CD4-positive, alpha-beta T cell (primary cell): ENCODE measurements at regions not wholly inside any gene's neighbourhood (a gene's known extent, or its start where the extent isn't known, plus 50 kb on each side); places are given as distances from the start of the nearest gene placed in this dataset.

Source experiments
- ATAC-seq: fragments of 200-7000 bp; cut with Tn5 transposase; one replicate; pipeline ENCODE4 v1.10.0; 2022; ENCODE audit warnings: mild to moderate bottlenecking; ENCODE audit not compliant: poor library complexity
- CTCF ChIA-PET: fragments of 350-600 bp; sonication (Branson Sonifier 250); formaldehyde crosslinking; loops from one replicate; lab custom pipeline; 2021; ENCODE audit warnings: antibody characterized with exemption, inconsistent platforms; lab: Charles Lee
- POLR2A ChIA-PET: fragments of 350-600 bp; sonication (Branson Sonifier 250); formaldehyde crosslinking; loops from one replicate; lab custom pipeline; 2021; ENCODE audit warnings: antibody characterized with exemption, inconsistent platforms; lab: Charles Lee
- DNase-seq, 14 experiments: peaks; one replicate each; pipeline ENCODE4 v3.0.0-alpha.2; 2013 to 2020; ENCODE audit warnings: mixed read lengths in 2 of 14
- H3K27ac ChIP-seq, 2 donors: one replicate each; pipeline versions ENCODE4 v1.5.1 to v1.7.0; 2013; ENCODE audit warnings: low read length in 2 of 2, low read depth in 1 of 2, mild to moderate bottlenecking in 1 of 2
- H3K27me3 ChIP-seq, 2 experiments: 1 replicate in 1 of 2; 2 replicates in 1 of 2; pipeline versions ENCODE4 v1.6.1 to v1.7.0; 2013; ENCODE audit warnings: low read length in 2 of 2, control low read depth in 1 of 2, mild to moderate bottlenecking in 1 of 2, moderate library complexity in 1 of 2; ENCODE audit not compliant: insufficient read depth in 2 of 2, control insufficient read depth in 1 of 2
- H3K36me3 ChIP-seq: one replicate; pipeline ENCODE4 v1.6.1; 2013; ENCODE audit warnings: low read length, control low read depth; ENCODE audit not compliant: insufficient read depth
- H3K4me1 ChIP-seq: one replicate; pipeline ENCODE4 v1.6.1; 2013; ENCODE audit warnings: low read length, control low read depth; ENCODE audit not compliant: insufficient read depth
- H3K4me3 ChIP-seq: one replicate; pipeline ENCODE4 v1.5.1; 2013; ENCODE audit warnings: mild to moderate bottlenecking, low read length, moderate library complexity
- H3K9me3 ChIP-seq, 2 experiments: 1 replicate in 1 of 2; 2 replicates in 1 of 2; pipeline versions ENCODE4 v1.6.1 to v1.7.0; 2013; ENCODE audit warnings: low read length in 2 of 2, mild to moderate bottlenecking in 2 of 2, control low read depth in 1 of 2, moderate library complexity in 1 of 2; ENCODE audit not compliant: control insufficient read depth in 1 of 2, insufficient read depth in 1 of 2
- H3K27ac Mint-ChIP-seq: one replicate; pipeline ENCODE4 v1.8.0; 2020; ENCODE audit warnings: mixed read lengths
- H3K27me3 Mint-ChIP-seq: one replicate; pipeline ENCODE4 v1.8.0; 2021; ENCODE audit warnings: mixed read lengths
- H3K36me3 Mint-ChIP-seq: one replicate; pipeline ENCODE4 v1.8.0; 2021; ENCODE audit warnings: low read depth, mixed read lengths
- H3K4me1 Mint-ChIP-seq: one replicate; pipeline ENCODE4 v1.8.0; 2021; ENCODE audit warnings: low read depth, mixed read lengths
- H3K4me3 Mint-ChIP-seq: one replicate; pipeline ENCODE4 v1.8.0; 2020; ENCODE audit warnings: mild to moderate bottlenecking, mixed read lengths
- H3K9me3 Mint-ChIP-seq: one replicate; pipeline ENCODE4 v1.8.0; 2020; ENCODE audit warnings: mixed read lengths
- intact Hi-C, 2 experiments: fragments of 100-400 bp; cut with DNase I in 1 of 2; cut with micrococcal nuclease in 1 of 2; formaldehyde crosslinking; loops; one replicate each; pipeline versions ENCODE4 v1.15.1 to v1.9.0; 2023 to 2025; cut with DNase I, micrococcal nuclease
- TF ChIP-seq, protein P1 (sequence below): fragments of 200-600 bp; IDR thresholded peaks from one replicate; pipeline ENCODE4 v1.8.0; 2022; ENCODE audit warnings: antibody characterized with exemption, mild to moderate bottlenecking

DNA sequence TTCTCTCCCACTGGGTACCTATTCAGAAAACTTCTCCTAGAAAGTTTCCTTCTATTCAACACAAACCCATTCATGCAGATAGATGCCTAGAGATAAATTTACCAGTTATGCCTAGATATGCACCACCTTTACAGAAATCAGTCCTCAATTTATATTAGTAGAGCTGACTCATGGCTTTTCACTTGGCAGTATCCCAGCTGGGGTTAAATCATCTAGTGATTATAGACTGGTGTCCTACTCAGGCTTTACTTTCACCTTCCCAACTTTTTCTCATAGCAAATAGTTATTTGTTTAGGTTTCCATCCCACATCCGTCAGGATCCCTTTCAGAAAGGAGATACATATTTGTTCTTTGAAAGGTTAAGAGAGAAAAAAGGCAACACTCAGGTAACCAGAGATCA is 124.5 kb downstream of the AQP4 start:
- intact Hi-C loops: no loop called here
- POLR2A ChIA-PET: no interaction called here
- ATAC-seq (no peak), DNase-seq (no peak)
- no peaks in the 10 kb centered on the region for H3K4me1 ChIP-seq
- no peaks in the 10 kb centered on the region for H3K36me3 Mint-ChIP-seq
- H3K9me3 ChIP-seq: no peaks in the 10 kb centered on the region
- CTCF ChIA-PET: no interaction called here
- no peaks in the 10 kb centered on the region for H3K27me3 Mint-ChIP-seq
- H3K27ac ChIP-seq: no peak overlapping the region
- no peaks in the 10 kb centered on the region for H3K27me3 ChIP-seq
- H3K27ac Mint-ChIP-seq: no peak overlapping the region
- H3K36me3 ChIP-seq: no peaks in the 10 kb centered on the region
- H3K9me3 Mint-ChIP-seq: no peaks in the 10 kb centered on the region
- no peak overlapping the region for H3K4me3 Mint-ChIP-seq
- H3K4me1 Mint-ChIP-seq: no peaks in the 10 kb centered on the region
- TF ChIP-seq, protein P1, sequence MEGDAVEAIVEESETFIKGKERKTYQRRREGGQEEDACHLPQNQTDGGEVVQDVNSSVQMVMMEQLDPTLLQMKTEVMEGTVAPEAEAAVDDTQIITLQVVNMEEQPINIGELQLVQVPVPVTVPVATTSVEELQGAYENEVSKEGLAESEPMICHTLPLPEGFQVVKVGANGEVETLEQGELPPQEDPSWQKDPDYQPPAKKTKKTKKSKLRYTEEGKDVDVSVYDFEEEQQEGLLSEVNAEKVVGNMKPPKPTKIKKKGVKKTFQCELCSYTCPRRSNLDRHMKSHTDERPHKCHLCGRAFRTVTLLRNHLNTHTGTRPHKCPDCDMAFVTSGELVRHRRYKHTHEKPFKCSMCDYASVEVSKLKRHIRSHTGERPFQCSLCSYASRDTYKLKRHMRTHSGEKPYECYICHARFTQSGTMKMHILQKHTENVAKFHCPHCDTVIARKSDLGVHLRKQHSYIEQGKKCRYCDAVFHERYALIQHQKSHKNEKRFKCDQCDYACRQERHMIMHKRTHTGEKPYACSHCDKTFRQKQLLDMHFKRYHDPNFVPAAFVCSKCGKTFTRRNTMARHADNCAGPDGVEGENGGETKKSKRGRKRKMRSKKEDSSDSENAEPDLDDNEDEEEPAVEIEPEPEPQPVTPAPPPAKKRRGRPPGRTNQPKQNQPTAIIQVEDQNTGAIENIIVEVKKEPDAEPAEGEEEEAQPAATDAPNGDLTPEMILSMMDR: no peak
- H3K4me3 ChIP-seq: no peak overlapping the region

DNA sequence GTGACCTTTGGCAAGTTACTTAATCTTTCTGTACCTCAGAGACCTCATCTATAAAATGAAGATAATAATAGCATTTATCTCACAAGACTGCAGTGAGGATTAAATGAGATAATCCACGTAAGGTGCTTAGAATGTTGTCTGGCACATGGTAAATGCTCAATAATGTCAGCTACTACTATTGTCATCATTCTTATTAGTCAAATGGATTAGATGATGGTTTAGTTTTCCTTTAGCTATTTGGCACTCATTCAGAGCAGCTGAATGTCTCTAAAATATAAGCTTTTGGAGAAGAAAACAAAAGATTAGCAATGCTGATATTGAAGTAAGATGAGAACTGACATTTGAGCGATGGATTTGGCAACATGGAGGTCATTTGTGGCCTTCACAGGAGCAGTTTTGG is 125.1 kb downstream of the AQP4 start:
- H3K27me3 Mint-ChIP-seq: no peaks in the 10 kb centered on the region
- Histone ChIP-seq H3K9me3 (no peaks in the 10 kb centered on the region), H3K4me1 (no peaks in the 10 kb centered on the region), H3K27me3 (no peaks in the 10 kb centered on the region), H3K27ac (no peak overlapping the region), H3K36me3 (no peaks in the 10 kb centered on the region), H3K4me3 (no peak overlapping the region)
- CTCF ChIA-PET: no interaction called here
- POLR2A ChIA-PET: no interaction called here
- H3K4me1 Mint-ChIP-seq: no peaks in the 10 kb centered on the region
- H3K4me3 Mint-ChIP-seq: no peak overlapping the region
- TF ChIP-seq, protein P1: no peak
- intact Hi-C loops: no loop called here
- H3K9me3 Mint-ChIP-seq: no peaks in the 10 kb centered on the region
- no peaks in the 10 kb centered on the region for H3K36me3 Mint-ChIP-seq
- DNase-seq: no peak
- no peak for ATAC-seq
- H3K27ac Mint-ChIP-seq: no peak overlapping the region

DNA sequence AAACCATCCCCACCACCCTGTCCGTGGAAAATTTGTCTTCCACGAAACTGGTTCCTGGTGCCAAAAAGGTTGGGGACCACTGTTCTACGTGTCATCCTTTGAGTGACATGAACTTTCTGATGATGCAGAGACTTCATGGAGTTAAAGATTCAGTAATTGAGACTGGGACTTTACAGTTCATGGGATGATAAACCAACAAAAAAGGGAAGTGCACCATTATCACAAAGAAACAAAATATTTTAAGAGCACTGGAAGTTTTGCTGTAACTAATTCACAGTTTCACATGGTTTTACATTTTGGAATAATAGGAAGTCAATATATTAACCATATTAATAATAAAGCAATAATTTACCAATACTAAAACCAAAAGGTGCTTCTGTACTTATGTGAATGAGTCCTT is 126.8 kb downstream of the AQP4 start:
- H3K27me3 Mint-ChIP-seq: no peaks in the 10 kb centered on the region
- no peaks in the 10 kb centered on the region for H3K36me3 ChIP-seq
- no peaks in the 10 kb centered on the region for H3K9me3 ChIP-seq
- ChIA-PET POLR2A (no interaction called here), CTCF (no interaction called here)
- ATAC-seq (no peak), DNase-seq (no peak)
- no peaks in the 10 kb centered on the region for H3K27me3 ChIP-seq
- no peak overlapping the region for H3K27ac Mint-ChIP-seq
- TF ChIP-seq, protein P1: no peak
- H3K4me1 ChIP-seq: no peaks in the 10 kb centered on the region
- intact Hi-C loops: no loop called here
- H3K36me3 Mint-ChIP-seq: no peaks in the 10 kb centered on the region
- H3K4me1 Mint-ChIP-seq: no peaks in the 10 kb centered on the region
- no peak overlapping the region for H3K4me3 Mint-ChIP-seq
- peaks cover 2% of the 10 kb centered on the region for H3K9me3 Mint-ChIP-seq
- H3K4me3 ChIP-seq: no peak overlapping the region
- H3K27ac ChIP-seq: no peak overlapping the region
